ENCODE measurements at regions not wholly inside any gene's neighbourhood (a gene's known extent, or its start where the extent isn't known, plus 50 kb on each side); places are given as distances from the start of the nearest gene placed in this dataset.

DNA sequence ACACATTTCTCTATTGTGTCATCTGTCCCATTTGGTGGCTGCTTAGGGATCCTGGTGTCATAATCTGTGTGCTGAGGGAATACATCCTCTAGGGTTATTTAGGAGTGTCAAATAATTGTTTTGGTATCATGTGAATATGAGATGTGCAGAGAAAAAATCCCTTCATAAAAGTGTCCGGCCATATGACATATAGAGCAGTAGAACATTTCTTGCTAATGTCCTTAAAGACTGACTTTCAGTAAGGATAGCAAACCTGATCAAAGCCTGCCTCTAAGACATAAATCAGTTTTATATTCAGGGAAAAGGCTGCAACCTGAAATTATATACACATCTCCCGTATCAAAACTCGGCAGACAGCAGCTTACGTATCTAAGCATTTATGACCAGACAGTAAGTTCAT is 211.6 kb downstream of the ADAM29 start:
- H3K4me1 ChIP-seq (ENCODE audit: control insufficient read depth in 5 of 5, insufficient read depth in 5 of 5, low read length in 5 of 5): no peaks in the 10 kb centered on the region
- no peak for DNase-seq
- no peak overlapping the region for H3K27ac ChIP-seq (ENCODE audit: low read depth in 1 of 2, low read length in 1 of 2)
- no peaks in the 10 kb centered on the region for H3K36me3 ChIP-seq (ENCODE audit: control insufficient read depth in 4 of 4, insufficient read depth in 4 of 4, low read length in 4 of 4)
- no peaks in the 10 kb centered on the region for H3K9me3 ChIP-seq (ENCODE audit: control insufficient read depth in 4 of 4, insufficient read depth in 3 of 4, low read length in 3 of 4)
- H3K4me3 ChIP-seq: no peak overlapping the region
- no peak overlapping the region for H3K9ac ChIP-seq (ENCODE audit: insufficient read depth in 1 of 2, low read length in 2 of 2)
- no peak for ATAC-seq (ENCODE audit: insufficient read depth, low FRiP score)
- no peaks in the 10 kb centered on the region for H3K27me3 ChIP-seq (ENCODE audit: control insufficient read depth in 3 of 3, insufficient read depth in 3 of 3, low read length in 2 of 3)
- 46 to 65% methylated on average over 4 of the region's 4 CpGs for WGBS, 2 donors
- TF ChIP-seq, protein P1, sequence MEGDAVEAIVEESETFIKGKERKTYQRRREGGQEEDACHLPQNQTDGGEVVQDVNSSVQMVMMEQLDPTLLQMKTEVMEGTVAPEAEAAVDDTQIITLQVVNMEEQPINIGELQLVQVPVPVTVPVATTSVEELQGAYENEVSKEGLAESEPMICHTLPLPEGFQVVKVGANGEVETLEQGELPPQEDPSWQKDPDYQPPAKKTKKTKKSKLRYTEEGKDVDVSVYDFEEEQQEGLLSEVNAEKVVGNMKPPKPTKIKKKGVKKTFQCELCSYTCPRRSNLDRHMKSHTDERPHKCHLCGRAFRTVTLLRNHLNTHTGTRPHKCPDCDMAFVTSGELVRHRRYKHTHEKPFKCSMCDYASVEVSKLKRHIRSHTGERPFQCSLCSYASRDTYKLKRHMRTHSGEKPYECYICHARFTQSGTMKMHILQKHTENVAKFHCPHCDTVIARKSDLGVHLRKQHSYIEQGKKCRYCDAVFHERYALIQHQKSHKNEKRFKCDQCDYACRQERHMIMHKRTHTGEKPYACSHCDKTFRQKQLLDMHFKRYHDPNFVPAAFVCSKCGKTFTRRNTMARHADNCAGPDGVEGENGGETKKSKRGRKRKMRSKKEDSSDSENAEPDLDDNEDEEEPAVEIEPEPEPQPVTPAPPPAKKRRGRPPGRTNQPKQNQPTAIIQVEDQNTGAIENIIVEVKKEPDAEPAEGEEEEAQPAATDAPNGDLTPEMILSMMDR (IDR thresholded peaks at IDR 0.05; ENCODE audit: control extremely low read depth, extremely low read depth): no peak

DNA sequence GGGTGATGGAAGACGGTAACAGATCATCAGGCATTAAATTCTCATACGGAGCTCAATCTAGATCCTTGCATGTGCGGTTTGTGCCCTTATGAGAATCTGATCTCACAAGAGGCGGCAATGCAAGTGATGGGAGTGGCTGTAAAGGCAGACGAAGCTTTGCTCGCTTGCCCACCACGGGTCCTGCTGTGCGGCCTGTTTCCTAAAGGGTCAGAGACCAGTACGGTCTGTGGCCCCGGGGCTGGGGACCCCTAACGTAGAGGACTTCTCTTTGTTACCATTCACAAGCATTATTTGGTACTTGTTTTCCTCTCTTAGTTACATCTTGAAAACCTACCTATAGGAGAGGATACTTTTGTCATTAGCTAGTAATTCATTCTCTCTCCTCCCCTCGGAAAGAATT is 221.0 kb downstream of the ADAM29 start:
- Histone ChIP-seq H3K36me3 (ENCODE audit: control insufficient read depth in 4 of 4, insufficient read depth in 4 of 4, low read length in 4 of 4) (no peaks in the 10 kb centered on the region), H3K9me3 (ENCODE audit: control insufficient read depth in 4 of 4, insufficient read depth in 3 of 4, low read length in 3 of 4) (no peaks in the 10 kb centered on the region), H3K4me3 (no peak overlapping the region), H3K27ac (ENCODE audit: low read depth in 1 of 2, low read length in 1 of 2) (no peak overlapping the region), H3K27me3 (ENCODE audit: control insufficient read depth in 3 of 3, insufficient read depth in 3 of 3, low read length in 2 of 3) (no peaks in the 10 kb centered on the region), H3K4me1 (ENCODE audit: control insufficient read depth in 5 of 5, insufficient read depth in 5 of 5, low read length in 5 of 5) (no peaks in the 10 kb centered on the region), H3K9ac (ENCODE audit: insufficient read depth in 1 of 2, low read length in 2 of 2) (no peak overlapping the region)
- WGBS, 2 donors: 90 to 92% methylated on average over 12 of the region's 12 CpGs
- ATAC-seq (ENCODE audit: insufficient read depth, low FRiP score) (no peak), DNase-seq (no peak)
- TF ChIP-seq, protein P1 (IDR thresholded peaks at IDR 0.05; ENCODE audit: control extremely low read depth, extremely low read depth): no peak

DNA sequence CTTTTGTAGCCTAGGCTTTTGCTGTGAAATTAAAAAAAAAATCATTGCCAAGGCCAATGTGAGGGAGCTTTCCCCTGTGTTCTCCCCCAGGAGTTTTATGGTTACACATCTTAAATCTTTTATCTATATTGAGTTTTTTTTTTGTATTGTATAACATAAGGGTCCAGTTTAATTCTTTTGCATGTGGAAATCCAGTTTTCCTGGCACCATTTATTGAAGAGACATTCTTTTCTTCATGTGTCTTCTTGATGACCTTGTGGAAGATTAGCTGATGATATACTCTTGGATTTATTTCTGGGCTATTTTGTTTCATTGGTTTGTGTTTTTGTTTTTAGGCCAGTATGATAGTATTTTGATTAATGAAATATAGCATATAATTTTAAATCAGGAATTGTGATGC is 225.0 kb downstream of the ADAM29 start:
- TF ChIP-seq, protein P1 (IDR thresholded peaks at IDR 0.05; ENCODE audit: control extremely low read depth, extremely low read depth): no peak
- no peak for DNase-seq

DNA sequence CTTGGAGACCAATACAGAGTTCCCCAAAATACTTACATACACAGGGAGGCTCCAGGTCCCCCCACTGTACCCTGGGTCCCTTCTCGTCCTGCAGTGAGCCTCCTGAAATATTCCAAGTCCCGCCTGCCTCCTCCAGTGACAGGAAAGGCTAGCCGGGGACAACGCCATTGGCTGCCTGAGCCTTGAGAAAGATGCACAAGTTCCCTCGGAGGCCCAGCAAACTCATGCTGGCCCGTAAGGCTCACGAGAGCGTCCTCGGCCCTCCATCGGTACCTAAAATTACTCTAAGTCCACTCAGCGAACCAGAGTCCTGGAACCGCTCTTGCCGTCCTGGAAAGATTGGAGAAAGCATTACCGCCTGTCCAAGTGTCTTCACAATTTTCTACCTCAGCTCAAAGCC is 228.6 kb downstream of the ADAM29 start:
- Histone ChIP-seq H3K9ac (ENCODE audit: insufficient read depth in 1 of 2, low read length in 2 of 2) (no peak overlapping the region), H3K36me3 (ENCODE audit: control insufficient read depth in 4 of 4, insufficient read depth in 4 of 4, low read length in 4 of 4) (no peaks in the 10 kb centered on the region), H3K27ac (ENCODE audit: low read depth in 1 of 2, low read length in 1 of 2) (no peak overlapping the region), H3K27me3 (ENCODE audit: control insufficient read depth in 3 of 3, insufficient read depth in 3 of 3, low read length in 2 of 3) (no peaks in the 10 kb centered on the region), H3K4me3 (no peak overlapping the region), H3K4me1 (ENCODE audit: control insufficient read depth in 5 of 5, insufficient read depth in 5 of 5, low read length in 5 of 5) (no peaks in the 10 kb centered on the region), H3K9me3 (ENCODE audit: control insufficient read depth in 4 of 4, insufficient read depth in 3 of 4, low read length in 3 of 4) (no peaks in the 10 kb centered on the region)
- TF ChIP-seq, protein P1 (IDR thresholded peaks at IDR 0.05; ENCODE audit: control extremely low read depth, extremely low read depth): no peak
- 91 to 92% methylated on average over 14 of the region's 14 CpGs for WGBS, 2 donors
- DNase-seq (no peak), ATAC-seq (ENCODE audit: insufficient read depth, low FRiP score) (no peak)

More for the DNA sequence above, 225.0 kb downstream of the ADAM29 start:
- H3K27ac ChIP-seq (ENCODE audit: low read depth in 1 of 2, low read length in 1 of 2): no peak overlapping the region
- H3K27me3 ChIP-seq (ENCODE audit: control insufficient read depth in 3 of 3, insufficient read depth in 3 of 3, low read length in 2 of 3): no peaks in the 10 kb centered on the region
- no peaks in the 10 kb centered on the region for H3K4me1 ChIP-seq (ENCODE audit: control insufficient read depth in 5 of 5, insufficient read depth in 5 of 5, low read length in 5 of 5)
- no peak for ATAC-seq (ENCODE audit: insufficient read depth, low FRiP score)
- no peaks in the 10 kb centered on the region for H3K9me3 ChIP-seq (ENCODE audit: control insufficient read depth in 4 of 4, insufficient read depth in 3 of 4, low read length in 3 of 4)
- H3K4me3 ChIP-seq: no peak overlapping the region
- no peak overlapping the region for H3K9ac ChIP-seq (ENCODE audit: insufficient read depth in 1 of 2, low read length in 2 of 2)
- H3K36me3 ChIP-seq (ENCODE audit: control insufficient read depth in 4 of 4, insufficient read depth in 4 of 4, low read length in 4 of 4): no peaks in the 10 kb centered on the region
